AG04449 (cell line): ENCODE measurements at regions not wholly inside any gene's neighbourhood (a gene's known extent, or its start where the extent isn't known, plus 50 kb on each side); places are given as distances from the start of the nearest gene placed in this dataset.
A peak's percentile ranks its signal among the peaks of the same experiment; 100 is the strongest.

ENCODE experiments used
- CTCF ChIA-PET: fragments of 350-600 bp; formaldehyde crosslinking; extraction: SDS; loops from one replicate; lab custom pipeline; 2021; ENCODE audit warnings: antibody characterized with exemption; lab: Yijun Ruan, JAX
- POLR2A ChIA-PET: fragments of 400-600, 350-600 bp; formaldehyde crosslinking; extraction: SDS; loops from one replicate; lab custom pipeline; 2020; ENCODE audit warnings: antibody characterized with exemption, inconsistent platforms; lab: Yijun Ruan, JAX
- DNase-seq: peaks from one replicate; pipeline ENCODE4 v3.0.0-alpha.2; 2010; ENCODE audit warnings: low read depth, low spot score
- H3K4me3 ChIP-seq: 2 replicates; pipeline ENCODE4 v1.5.1; 2011; ENCODE audit warnings: low read depth, mild to moderate bottlenecking, control low read depth, low read length
- CTCF ChIP-seq: IDR thresholded peaks from one replicate; pipeline ENCODE4 v1.5.1; 2011; ENCODE audit warnings: mild to moderate bottlenecking, moderate library complexity, low read length, control low read depth, inconsistent platforms; ENCODE audit not compliant: insufficient read depth; ENCODE audit errors: missing control alignments

- no peak for TF ChIP-seq CTCF
- DNase-seq, result peak; percentile 37
- CTCF ChIA-PET, result no interaction called here
- H3K4me3 ChIP-seq, result no peak overlapping the region
- POLR2A ChIA-PET, result no interaction called here
Observed at GRCh38 chr3:134094491-134094890, 64.8 kb upstream of the SLCO2A1 start.

GRCh38 chr3:134093956-134094355 lies 64.2 kb upstream of the SLCO2A1 start:
- no peak overlapping the region for H3K4me3 ChIP-seq

GRCh38 chr3:134092208-134092701 lies 62.5 kb upstream of the SLCO2A1 start:
- TF ChIP-seq CTCF, result no peak
- DNase-seq, result no peak
- ChIA-PET CTCF (no interaction called here), POLR2A (no interaction called here)
- no peak overlapping the region for H3K4me3 ChIP-seq

More at GRCh38 chr3:134093956-134094355, 64.2 kb upstream of the SLCO2A1 start:
- TF ChIP-seq CTCF, result no peak
- DNase-seq, result no peak
- POLR2A ChIA-PET, result interaction anchor here (0.6 kb wide), 1 partner anchor 153 kb away, joined by 3 read pairs; no protein-coding TSS in a partner anchor
- CTCF ChIA-PET, result no interaction called here

- no peak overlapping the region for H3K4me3 ChIP-seq
- DNase-seq, result no peak
- ChIA-PET POLR2A (no interaction called here), CTCF (no interaction called here)
- no peak for TF ChIP-seq CTCF
Observed at GRCh38 chr3:134090031-134090430, 60.3 kb upstream of the SLCO2A1 start.

- no peak overlapping the region for H3K4me3 ChIP-seq
- no peak for DNase-seq
- ChIA-PET POLR2A (no interaction called here), CTCF (no interaction called here)
- no peak for TF ChIP-seq CTCF
Observed at GRCh38 chr3:134087060-134087974, 57.6 kb upstream of the SLCO2A1 start.

- POLR2A ChIA-PET, result no interaction called here
- CTCF ChIA-PET, result no interaction called here
- no peak for TF ChIP-seq CTCF
- DNase-seq, result no peak
- no peak overlapping the region for H3K4me3 ChIP-seq
Observed at GRCh38 chr3:134086616-134087015, 56.9 kb upstream of the SLCO2A1 start.
